ENCODE measurements at regions not wholly inside any gene's neighbourhood (a gene's known extent, or its start where the extent isn't known, plus 50 kb on each side); places are given as distances from the start of the nearest gene placed in this dataset.
"Not testable (repeated sequence)": the region's sequence is repeated elsewhere in the genome, so short reads cannot be mapped to it uniquely, and the experiment has no call there.

GRCh38 chr10:70967591-70968587, 79.5 kb upstream of the PCBD1 start:
- DNase-seq, result no peak

DNA sequence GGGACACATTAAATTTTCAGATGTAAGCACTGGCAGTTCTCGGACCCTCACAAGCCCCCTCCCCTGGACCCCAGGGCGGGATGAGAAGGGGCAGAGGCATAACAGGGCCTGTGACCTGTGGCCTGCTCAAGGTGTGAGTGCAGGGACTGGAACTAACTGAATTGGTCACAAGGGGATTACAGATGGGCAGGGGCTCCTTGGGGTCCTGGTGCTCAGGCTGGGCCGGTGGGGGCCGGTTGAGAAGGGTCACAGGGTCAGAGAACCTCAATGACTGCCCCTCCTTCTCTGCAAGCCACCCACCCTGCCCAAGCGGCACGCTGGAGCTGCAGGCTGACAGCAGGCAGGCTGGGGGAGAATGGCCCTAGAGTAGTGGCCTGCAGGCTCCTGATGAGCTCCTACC, 80.8 kb upstream of the PCBD1 start:
- no peak for DNase-seq

DNA sequence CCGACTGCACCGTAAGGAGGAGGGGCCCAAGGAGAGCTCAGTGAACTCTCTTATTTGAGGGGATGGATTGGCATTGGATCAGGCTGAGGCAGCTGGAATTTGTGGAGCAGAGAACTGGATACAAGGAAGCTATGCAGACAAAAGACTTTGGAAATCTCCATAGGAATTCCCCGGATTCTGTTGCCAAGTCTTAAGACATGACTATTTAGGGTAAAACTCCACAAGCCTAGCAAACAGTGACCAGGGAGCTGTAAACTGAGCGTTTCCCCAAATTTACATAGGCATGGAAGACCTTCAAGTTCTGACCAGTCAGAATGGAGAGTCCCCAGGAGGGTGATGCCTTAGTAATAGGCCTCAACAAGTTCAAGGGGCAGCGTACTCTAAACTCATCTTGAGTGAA, 82.5 kb upstream of the PCBD1 start:
- DNase-seq, result no peak

DNA sequence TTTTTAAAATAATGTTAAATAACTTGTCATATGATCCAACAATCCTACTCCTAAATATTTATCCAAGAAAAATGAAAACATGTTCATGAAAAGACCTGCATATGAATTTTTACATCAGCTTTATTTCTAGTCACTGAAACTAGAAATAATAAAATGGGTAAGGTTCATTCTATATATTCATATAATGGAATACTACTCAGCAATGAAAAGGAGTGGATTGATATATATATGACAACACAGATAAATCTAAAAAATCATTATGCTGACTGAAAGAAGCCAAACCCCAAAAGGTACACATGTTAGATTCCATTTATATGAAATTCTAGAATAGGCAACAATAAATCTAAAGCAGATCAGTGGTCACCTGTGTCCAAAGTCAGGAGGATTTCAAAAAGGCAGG, 84.9 kb upstream of the PCBD1 start:
- DNase-seq, result no peak

DNA sequence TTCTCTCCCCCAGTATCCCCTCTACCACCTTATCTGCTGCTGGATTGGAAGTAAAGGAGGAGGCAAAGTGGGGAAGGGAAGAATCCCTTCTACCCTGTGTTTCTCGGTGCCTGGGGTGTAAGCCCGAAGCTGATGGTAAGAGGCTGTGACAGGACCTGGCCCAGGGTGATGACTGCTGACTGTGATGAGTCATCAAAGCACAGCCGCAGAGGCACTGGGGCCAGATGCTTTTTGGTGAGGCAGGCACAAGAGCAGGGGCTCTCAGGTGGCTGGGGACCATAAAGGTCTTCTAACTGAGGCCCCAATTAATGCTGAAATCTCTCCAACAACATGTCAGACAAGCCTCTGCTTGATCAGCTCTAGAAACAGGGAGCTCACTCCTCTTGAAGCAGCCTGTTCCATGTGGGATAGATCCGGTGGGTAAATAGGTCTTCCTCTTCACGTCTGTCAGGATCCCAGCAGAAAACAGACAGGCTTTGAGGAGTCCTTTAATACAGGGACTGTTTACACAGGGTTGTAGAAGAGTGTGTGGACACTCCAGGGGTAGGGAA, 86.1 kb upstream of the PCBD1 start:
- DNase-seq, result peak; percentile 9

- DNase-seq, result no peak
These were observed 86.6 kb upstream of the PCBD1 start for GRCh38 chr10:70974920-70975319.

DNA sequence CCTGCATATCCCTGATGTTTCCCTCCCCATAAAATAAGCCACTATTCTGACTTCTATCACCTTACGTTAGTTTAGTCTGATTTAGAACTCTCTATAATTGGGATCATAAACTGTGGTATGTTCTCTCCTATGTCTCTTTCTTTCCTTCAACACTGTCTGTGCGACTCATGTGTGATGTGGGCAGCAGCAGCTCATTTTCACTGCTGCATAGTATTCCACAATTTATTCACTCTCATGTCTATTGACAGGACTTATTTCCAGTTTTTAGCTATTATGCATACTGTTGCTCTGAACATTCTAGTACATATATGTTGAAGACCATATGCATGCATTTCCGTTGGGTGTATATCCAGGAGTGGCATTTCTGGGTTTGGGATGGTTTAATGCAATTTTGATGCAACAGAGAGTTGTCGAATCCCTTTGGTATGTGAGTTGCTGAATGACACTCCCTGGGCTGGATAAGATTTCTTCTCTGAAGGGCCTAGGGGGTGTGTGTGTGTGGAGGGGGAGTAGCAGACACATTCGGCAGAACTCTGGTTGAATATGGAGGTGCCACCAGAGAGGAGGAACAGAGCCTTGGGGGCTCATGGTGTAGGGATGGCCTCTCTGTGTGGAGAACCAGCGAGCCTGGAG, 87.8 kb upstream of the PCBD1 start:
- DNase-seq, result no peak

DNA sequence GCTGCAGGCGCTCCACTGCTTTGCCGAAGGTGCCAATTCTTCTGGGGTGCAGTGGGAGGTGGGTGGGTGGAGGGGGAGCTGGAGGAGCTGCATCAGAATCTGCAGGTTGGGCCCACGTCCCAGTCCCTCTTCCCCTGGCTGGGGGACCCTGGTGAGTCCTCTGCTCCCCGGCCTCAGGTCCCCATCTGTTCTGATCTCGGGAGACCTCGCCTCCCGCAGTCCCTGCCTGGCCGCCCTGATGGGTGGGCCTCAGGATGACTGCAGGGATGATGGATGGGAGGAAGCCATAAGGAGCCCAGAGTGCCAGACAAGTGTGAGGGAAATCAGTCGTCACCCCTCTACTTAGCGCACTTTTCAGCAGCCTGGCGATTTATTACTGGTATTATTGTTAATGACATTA, 89.3 kb upstream of the PCBD1 start:
- no peak for DNase-seq

- DNase-seq, result no peak
These were observed 89.8 kb upstream of the PCBD1 start for GRCh38 chr10:70978181-70978580.

GRCh38 chr10:70978816-70979480, 90.6 kb upstream of the PCBD1 start:
- no peak for DNase-seq

GRCh38 chr10:70980687-70981086, 92.3 kb upstream of the PCBD1 start:
- DNase-seq, result no peak

DNA sequence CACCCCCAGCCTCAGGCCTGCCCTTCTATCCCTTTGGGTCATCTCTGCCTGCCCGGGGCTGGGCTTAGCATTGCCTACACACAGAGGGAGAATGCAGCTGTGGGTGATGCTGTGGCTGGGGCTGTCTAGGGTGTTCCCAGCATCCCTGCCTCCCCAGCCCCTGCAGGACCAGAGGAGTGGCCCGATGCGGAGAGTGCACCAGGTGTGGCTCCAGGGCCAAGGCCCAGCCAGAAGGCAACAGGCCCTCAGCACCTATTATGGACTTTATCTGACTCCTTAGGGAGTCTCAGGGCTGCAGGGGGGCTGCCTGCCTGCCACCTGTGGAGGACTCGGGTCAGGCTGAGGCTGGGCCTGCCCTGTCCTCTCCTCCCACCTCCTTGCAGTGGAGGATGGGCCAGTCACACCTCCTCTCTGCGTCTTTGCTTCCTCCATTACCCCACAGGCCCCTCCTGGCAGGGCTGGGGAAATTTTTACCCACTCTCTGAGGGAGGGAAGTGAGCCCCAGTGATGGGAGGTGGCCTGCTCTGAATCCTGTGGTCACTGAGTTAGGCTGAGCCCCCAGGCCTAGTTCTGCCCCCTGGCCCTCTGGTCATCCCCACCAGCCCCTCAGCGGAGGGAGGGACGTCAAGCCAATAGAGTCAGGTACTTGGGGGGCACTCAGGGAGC, 92.9 kb upstream of the PCBD1 start:
- DNase-seq, result no peak

DNA sequence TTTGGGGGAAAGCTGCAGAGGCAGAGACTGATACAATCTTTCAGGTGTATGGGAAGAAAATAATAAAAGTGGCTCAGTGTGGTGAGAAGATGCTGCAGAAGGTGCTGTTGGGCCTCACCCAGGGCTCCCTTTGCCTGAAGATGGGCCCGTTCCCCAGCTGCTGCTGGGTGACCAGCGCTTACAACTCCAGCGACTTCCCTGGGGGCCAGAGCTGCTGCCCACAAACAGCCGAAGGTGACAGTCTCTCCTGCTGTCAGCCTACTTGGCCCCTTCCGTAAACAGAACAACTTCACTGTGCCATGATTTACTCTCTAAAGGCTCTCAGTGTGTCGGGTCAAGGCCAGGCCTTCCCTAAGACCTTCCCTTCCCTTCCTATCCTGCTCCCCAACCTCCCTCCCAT, 93.6 kb upstream of the PCBD1 start:
- DNase-seq, result no peak

- DNase-seq, result no peak
These were observed 94.1 kb upstream of the PCBD1 start for GRCh38 chr10:70982443-70982842.

DNA sequence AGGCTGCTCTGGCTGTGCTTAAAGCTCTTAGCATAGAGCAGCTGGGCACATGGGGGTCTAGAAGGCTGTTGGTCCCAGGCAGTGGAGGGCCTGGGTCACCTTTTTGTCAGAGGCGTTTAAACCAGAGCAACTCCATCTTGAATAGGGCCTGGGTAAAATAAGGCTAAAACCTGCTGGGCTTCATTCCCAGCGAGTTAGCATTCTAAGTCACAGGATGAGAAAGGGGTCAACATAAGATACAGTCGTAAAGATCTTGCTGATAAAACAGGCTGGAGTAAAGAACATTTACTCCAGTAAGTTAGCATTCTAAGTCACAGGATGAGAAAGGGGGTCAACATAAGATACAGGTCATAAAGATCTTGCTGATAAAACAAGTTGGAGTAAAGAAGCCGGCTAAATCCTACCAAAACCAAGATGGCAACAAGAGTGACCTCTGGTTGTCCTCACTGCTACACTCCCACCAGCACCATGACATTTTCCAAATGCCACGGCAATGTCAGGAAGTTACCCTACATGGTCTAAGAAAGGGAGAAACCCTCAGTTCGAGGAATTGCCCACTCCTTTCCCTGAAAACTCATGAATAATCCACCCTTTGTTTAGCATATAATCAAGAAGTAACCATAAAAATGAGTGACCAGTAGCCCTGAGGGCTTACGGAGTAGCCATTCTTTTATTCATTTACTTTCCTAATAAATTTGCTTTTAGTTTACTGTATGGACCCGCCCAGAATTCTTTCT, 96.8 kb upstream of the PCBD1 start:
- no peak for DNase-seq

GRCh38 chr10:70985824-70986622, 97.7 kb upstream of the PCBD1 start:
- DNase-seq, result no peak

GRCh38 chr10:70986623-70986950, 98.2 kb upstream of the PCBD1 start:
- no peak for DNase-seq

DNA sequence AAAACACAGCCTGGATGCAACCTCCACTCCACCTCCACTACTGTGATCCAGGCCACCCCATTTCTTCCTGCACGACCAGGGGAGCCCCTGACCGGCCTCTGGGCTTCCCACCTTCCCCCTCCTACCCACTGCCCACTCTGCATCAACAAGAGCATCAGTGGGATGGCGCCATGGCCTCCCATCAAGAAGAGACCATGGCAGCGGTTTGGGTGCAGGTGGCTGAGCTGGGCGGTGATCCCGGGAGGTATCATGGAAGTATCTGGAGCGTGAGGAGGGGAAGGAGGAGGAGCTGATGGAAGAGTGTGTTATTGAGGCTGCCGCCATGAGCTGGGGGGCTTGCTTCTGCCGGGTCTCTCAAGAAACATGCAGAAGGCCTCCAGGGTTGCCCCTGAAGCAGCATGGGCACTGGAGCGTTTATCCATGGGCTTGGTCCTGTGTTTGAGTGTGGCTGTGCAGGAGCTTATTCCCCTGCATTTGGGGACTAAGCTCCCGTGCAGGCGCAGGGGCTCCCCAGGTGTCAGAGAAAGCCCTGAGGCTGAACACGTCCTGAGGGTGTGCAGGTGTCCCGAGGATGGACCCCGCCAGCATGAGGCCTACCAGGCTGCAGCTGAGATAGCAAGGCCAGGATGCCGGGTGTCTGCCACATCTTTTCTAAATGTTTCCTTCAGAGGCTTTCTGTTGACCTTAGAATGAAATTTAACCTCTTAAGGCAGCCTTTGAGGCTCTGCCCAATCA, 99.2 kb upstream of the PCBD1 start:
- DNase-seq, result no peak

- not testable (repeated sequence) for DNase-seq
These were observed 101.8 kb upstream of the PCBD1 start for GRCh38 chr10:70990156-70990555.

DNA sequence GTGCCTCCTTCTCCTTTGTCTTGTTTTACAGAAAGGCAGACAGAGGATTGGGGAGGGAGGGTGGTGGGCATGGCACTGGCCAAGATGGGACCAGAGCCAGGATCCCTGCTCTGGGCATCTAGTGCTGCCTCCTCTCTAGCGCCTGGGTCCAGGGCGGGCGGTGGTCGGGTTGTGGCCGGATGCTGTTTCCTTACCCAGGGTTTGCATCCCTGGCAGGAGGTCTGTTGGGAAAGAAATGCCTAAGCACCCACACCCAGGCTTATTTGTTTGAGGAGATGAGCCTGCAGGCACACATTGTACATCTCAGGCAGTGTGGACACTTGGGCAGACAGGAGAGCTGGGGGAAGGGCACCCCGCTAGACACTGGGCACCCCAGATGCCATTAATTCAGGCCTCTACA, 102.3 kb upstream of the PCBD1 start:
- DNase-seq, result no peak

All from NCI-H1694 (cell line).